ENCODE measurements at regions not wholly inside any gene's neighbourhood (a gene's known extent, or its start where the extent isn't known, plus 50 kb on each side); places are given as distances from the start of the nearest gene placed in this dataset. TPM values are rescaled to one million over a fixed set of nuclear protein-coding genes. Genes with fewer than 3 reads are reported as not detected.
"Not testable (repeated sequence)": the region's sequence is repeated elsewhere in the genome, so short reads cannot be mapped to it uniquely, and the experiment has no call there.

GRCh38 chr7:45807832-45808231 is 65.0 kb downstream of the CCDC201 start:
- H3K27ac ChIP-seq (ENCODE audit: low read depth in 1 of 2, low read length in 2 of 2); H3K9ac ChIP-seq (ENCODE audit: low read depth in 1 of 2, low read length in 2 of 2); H3K27me3 ChIP-seq (ENCODE audit: control insufficient read depth in 4 of 4, insufficient read depth in 4 of 4, low read length in 3 of 4); H3K4me3 ChIP-seq (ENCODE audit: low read depth in 1 of 3, low read length in 3 of 3); H3K4me1 ChIP-seq (ENCODE audit: control insufficient read depth in 4 of 4, insufficient read depth in 4 of 4, low read length in 3 of 4); H3K9me3 ChIP-seq (ENCODE audit: control insufficient read depth in 4 of 4, low read length in 3 of 4); DNase-seq (ENCODE audit: low spot score); H3K36me3 ChIP-seq (ENCODE audit: control insufficient read depth in 4 of 4, insufficient read depth in 3 of 4, low read depth in 1 of 4, low read length in 3 of 4): not testable (repeated sequence)
- WGBS = no CpG with 5 or more reads among the region's 2 CpGs

- H3K9me3 ChIP-seq (ENCODE audit: control insufficient read depth in 4 of 4, low read length in 3 of 4); H3K4me3 ChIP-seq (ENCODE audit: low read depth in 1 of 3, low read length in 3 of 3); H3K9ac ChIP-seq (ENCODE audit: low read depth in 1 of 2, low read length in 2 of 2); H3K27me3 ChIP-seq (ENCODE audit: control insufficient read depth in 4 of 4, insufficient read depth in 4 of 4, low read length in 3 of 4); H3K36me3 ChIP-seq (ENCODE audit: control insufficient read depth in 4 of 4, insufficient read depth in 3 of 4, low read depth in 1 of 4, low read length in 3 of 4); H3K27ac ChIP-seq (ENCODE audit: low read depth in 1 of 2, low read length in 2 of 2); DNase-seq (ENCODE audit: low spot score); H3K4me1 ChIP-seq (ENCODE audit: control insufficient read depth in 4 of 4, insufficient read depth in 4 of 4, low read length in 3 of 4): not testable (repeated sequence)
- 92% methylated on average over 3 of the region's 3 CpGs for WGBS
Observed at GRCh38 chr7:45802214-45802613, 70.7 kb downstream of the CCDC201 start.

GRCh38 chr7:45797264-45797663 is 75.6 kb downstream of the CCDC201 start:
- H3K4me1 ChIP-seq (ENCODE audit: control insufficient read depth in 4 of 4, insufficient read depth in 4 of 4, low read length in 3 of 4); H3K27ac ChIP-seq (ENCODE audit: low read depth in 1 of 2, low read length in 2 of 2); H3K4me3 ChIP-seq (ENCODE audit: low read depth in 1 of 3, low read length in 3 of 3); H3K36me3 ChIP-seq (ENCODE audit: control insufficient read depth in 4 of 4, insufficient read depth in 3 of 4, low read depth in 1 of 4, low read length in 3 of 4); H3K9me3 ChIP-seq (ENCODE audit: control insufficient read depth in 4 of 4, low read length in 3 of 4); H3K27me3 ChIP-seq (ENCODE audit: control insufficient read depth in 4 of 4, insufficient read depth in 4 of 4, low read length in 3 of 4); DNase-seq (ENCODE audit: low spot score); H3K9ac ChIP-seq (ENCODE audit: low read depth in 1 of 2, low read length in 2 of 2): not testable (repeated sequence)
- 93% methylated on average over 2 of the region's 4 CpGs for WGBS

GRCh38 chr7:45789641-45790040 is 83.2 kb downstream of the CCDC201 start:
- H3K27me3 ChIP-seq (ENCODE audit: control insufficient read depth in 4 of 4, insufficient read depth in 4 of 4, low read length in 3 of 4); H3K9me3 ChIP-seq (ENCODE audit: control insufficient read depth in 4 of 4, low read length in 3 of 4); H3K27ac ChIP-seq (ENCODE audit: low read depth in 1 of 2, low read length in 2 of 2); DNase-seq (ENCODE audit: low spot score); H3K36me3 ChIP-seq (ENCODE audit: control insufficient read depth in 4 of 4, insufficient read depth in 3 of 4, low read depth in 1 of 4, low read length in 3 of 4); H3K9ac ChIP-seq (ENCODE audit: low read depth in 1 of 2, low read length in 2 of 2); H3K4me1 ChIP-seq (ENCODE audit: control insufficient read depth in 4 of 4, insufficient read depth in 4 of 4, low read length in 3 of 4); H3K4me3 ChIP-seq (ENCODE audit: low read depth in 1 of 3, low read length in 3 of 3): not testable (repeated sequence)
- 83% methylated on average over 1 of the region's 1 CpG for WGBS

GRCh38 chr7:45785724-45786123 is 87.2 kb downstream of the CCDC201 start:
- not testable (repeated sequence) for DNase-seq (ENCODE audit: low spot score); H3K27me3 ChIP-seq (ENCODE audit: control insufficient read depth in 4 of 4, insufficient read depth in 4 of 4, low read length in 3 of 4); H3K36me3 ChIP-seq (ENCODE audit: control insufficient read depth in 4 of 4, insufficient read depth in 3 of 4, low read depth in 1 of 4, low read length in 3 of 4); H3K9me3 ChIP-seq (ENCODE audit: control insufficient read depth in 4 of 4, low read length in 3 of 4); H3K4me3 ChIP-seq (ENCODE audit: low read depth in 1 of 3, low read length in 3 of 3); H3K9ac ChIP-seq (ENCODE audit: low read depth in 1 of 2, low read length in 2 of 2); H3K4me1 ChIP-seq (ENCODE audit: control insufficient read depth in 4 of 4, insufficient read depth in 4 of 4, low read length in 3 of 4); H3K27ac ChIP-seq (ENCODE audit: low read depth in 1 of 2, low read length in 2 of 2)
- TF ChIP-seq HNF4A (conservative IDR thresholded peaks at IDR 0.05) (peak; percentile 53 to 57), YY1 (IDR thresholded peaks at IDR 0.05) (peak; percentile 54)
- 32% methylated on average over 1 of the region's 1 CpG for WGBS

- not testable (repeated sequence) for H3K9me3 ChIP-seq (ENCODE audit: control insufficient read depth in 4 of 4, low read length in 3 of 4); H3K36me3 ChIP-seq (ENCODE audit: control insufficient read depth in 4 of 4, insufficient read depth in 3 of 4, low read depth in 1 of 4, low read length in 3 of 4); H3K9ac ChIP-seq (ENCODE audit: low read depth in 1 of 2, low read length in 2 of 2); H3K27me3 ChIP-seq (ENCODE audit: control insufficient read depth in 4 of 4, insufficient read depth in 4 of 4, low read length in 3 of 4); H3K4me3 ChIP-seq (ENCODE audit: low read depth in 1 of 3, low read length in 3 of 3); H3K4me1 ChIP-seq (ENCODE audit: control insufficient read depth in 4 of 4, insufficient read depth in 4 of 4, low read length in 3 of 4); H3K27ac ChIP-seq (ENCODE audit: low read depth in 1 of 2, low read length in 2 of 2); DNase-seq (ENCODE audit: low spot score)
Observed at GRCh38 chr7:45784775-45785174, 88.1 kb downstream of the CCDC201 start.

Small RNAs in the stretch of these regions (small RNA-seq; reads per million reads assigned to genes)
- not detected for gene RNU6-241P
